Panc1 (cell line): ENCODE measurements at regions not wholly inside any gene's neighbourhood (a gene's known extent, or its start where the extent isn't known, plus 50 kb on each side); places are given as distances from the start of the nearest gene placed in this dataset.

Experiments
- SIN3A ChIP-seq: IDR thresholded peaks from 2 replicates; pipeline ENCODE4 v1.6.1; 2012; ENCODE audit warnings: low read depth, mild to moderate bottlenecking, low read length, moderate library complexity, borderline replicate concordance; ENCODE audit not compliant: insufficient read depth
- TCF7L2 ChIP-seq: IDR thresholded peaks from 2 replicates; pipeline ENCODE4 v1.6.1; 2011; ENCODE audit warnings: mild to moderate bottlenecking, low read depth, low read length, inconsistent platforms
- TF ChIP-seq, protein P1 (sequence below): fragments of 450-650 bp; IDR thresholded peaks from 2 replicates; pipeline ENCODE4 v1.5.1; 2017; ENCODE audit warnings: mild to moderate bottlenecking
- TF ChIP-seq, protein P2 (sequence below), 2 experiments: IDR thresholded peaks; 2 replicates each; pipeline ENCODE4 v1.6.1; 2011 to 2012; ENCODE audit warnings: low read depth in 2 of 2, control low read depth in 1 of 2, low read length in 1 of 2, mild to moderate bottlenecking in 1 of 2, moderate library complexity in 1 of 2; ENCODE audit not compliant: insufficient read depth in 1 of 2

DNA sequence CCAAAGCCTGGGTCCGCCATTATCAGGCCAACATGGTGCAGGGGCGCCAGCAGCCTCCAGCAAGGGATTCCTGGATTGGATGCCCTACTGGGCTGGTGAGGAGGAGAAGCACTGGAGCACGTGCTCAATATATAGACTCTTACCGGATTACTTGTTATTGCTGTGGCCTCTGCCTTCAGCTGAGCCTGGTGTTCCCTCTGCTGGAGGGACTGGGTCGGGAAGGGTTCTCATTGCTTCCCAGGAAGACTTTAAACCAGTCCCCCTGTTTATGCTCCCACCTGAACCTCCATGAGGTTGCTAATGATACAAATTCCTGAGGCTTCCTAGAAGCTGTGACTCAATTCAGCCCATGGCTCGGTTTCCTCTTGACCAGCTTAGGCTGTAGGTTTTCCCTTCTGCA, 186.7 kb upstream of the ARID1B start:
- TF ChIP-seq, protein P1, sequence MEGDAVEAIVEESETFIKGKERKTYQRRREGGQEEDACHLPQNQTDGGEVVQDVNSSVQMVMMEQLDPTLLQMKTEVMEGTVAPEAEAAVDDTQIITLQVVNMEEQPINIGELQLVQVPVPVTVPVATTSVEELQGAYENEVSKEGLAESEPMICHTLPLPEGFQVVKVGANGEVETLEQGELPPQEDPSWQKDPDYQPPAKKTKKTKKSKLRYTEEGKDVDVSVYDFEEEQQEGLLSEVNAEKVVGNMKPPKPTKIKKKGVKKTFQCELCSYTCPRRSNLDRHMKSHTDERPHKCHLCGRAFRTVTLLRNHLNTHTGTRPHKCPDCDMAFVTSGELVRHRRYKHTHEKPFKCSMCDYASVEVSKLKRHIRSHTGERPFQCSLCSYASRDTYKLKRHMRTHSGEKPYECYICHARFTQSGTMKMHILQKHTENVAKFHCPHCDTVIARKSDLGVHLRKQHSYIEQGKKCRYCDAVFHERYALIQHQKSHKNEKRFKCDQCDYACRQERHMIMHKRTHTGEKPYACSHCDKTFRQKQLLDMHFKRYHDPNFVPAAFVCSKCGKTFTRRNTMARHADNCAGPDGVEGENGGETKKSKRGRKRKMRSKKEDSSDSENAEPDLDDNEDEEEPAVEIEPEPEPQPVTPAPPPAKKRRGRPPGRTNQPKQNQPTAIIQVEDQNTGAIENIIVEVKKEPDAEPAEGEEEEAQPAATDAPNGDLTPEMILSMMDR: no peak
- TF ChIP-seq TCF7L2: no peak
- TF ChIP-seq SIN3A: no peak
- TF ChIP-seq, protein P2, sequence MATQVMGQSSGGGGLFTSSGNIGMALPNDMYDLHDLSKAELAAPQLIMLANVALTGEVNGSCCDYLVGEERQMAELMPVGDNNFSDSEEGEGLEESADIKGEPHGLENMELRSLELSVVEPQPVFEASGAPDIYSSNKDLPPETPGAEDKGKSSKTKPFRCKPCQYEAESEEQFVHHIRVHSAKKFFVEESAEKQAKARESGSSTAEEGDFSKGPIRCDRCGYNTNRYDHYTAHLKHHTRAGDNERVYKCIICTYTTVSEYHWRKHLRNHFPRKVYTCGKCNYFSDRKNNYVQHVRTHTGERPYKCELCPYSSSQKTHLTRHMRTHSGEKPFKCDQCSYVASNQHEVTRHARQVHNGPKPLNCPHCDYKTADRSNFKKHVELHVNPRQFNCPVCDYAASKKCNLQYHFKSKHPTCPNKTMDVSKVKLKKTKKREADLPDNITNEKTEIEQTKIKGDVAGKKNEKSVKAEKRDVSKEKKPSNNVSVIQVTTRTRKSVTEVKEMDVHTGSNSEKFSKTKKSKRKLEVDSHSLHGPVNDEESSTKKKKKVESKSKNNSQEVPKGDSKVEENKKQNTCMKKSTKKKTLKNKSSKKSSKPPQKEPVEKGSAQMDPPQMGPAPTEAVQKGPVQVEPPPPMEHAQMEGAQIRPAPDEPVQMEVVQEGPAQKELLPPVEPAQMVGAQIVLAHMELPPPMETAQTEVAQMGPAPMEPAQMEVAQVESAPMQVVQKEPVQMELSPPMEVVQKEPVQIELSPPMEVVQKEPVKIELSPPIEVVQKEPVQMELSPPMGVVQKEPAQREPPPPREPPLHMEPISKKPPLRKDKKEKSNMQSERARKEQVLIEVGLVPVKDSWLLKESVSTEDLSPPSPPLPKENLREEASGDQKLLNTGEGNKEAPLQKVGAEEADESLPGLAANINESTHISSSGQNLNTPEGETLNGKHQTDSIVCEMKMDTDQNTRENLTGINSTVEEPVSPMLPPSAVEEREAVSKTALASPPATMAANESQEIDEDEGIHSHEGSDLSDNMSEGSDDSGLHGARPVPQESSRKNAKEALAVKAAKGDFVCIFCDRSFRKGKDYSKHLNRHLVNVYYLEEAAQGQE (IDR thresholded peaks at IDR 0.05; ENCODE audit: insufficient read depth in 1 of 2, low read depth in 2 of 2, low read length in 1 of 2): no peak
